ENCODE measurements at regions not wholly inside any gene's neighbourhood (a gene's known extent, or its start where the extent isn't known, plus 50 kb on each side); places are given as distances from the start of the nearest gene placed in this dataset.

- no peak for TF ChIP-seq POLR2A (IDR thresholded peaks at IDR 0.05)
- TF ChIP-seq, protein P1, sequence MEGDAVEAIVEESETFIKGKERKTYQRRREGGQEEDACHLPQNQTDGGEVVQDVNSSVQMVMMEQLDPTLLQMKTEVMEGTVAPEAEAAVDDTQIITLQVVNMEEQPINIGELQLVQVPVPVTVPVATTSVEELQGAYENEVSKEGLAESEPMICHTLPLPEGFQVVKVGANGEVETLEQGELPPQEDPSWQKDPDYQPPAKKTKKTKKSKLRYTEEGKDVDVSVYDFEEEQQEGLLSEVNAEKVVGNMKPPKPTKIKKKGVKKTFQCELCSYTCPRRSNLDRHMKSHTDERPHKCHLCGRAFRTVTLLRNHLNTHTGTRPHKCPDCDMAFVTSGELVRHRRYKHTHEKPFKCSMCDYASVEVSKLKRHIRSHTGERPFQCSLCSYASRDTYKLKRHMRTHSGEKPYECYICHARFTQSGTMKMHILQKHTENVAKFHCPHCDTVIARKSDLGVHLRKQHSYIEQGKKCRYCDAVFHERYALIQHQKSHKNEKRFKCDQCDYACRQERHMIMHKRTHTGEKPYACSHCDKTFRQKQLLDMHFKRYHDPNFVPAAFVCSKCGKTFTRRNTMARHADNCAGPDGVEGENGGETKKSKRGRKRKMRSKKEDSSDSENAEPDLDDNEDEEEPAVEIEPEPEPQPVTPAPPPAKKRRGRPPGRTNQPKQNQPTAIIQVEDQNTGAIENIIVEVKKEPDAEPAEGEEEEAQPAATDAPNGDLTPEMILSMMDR (IDR thresholded peaks at IDR 0.05) = no peak
These were observed 95.5 kb upstream of the KLHL13 start for GRCh38 chrX:118211891-118212816.
